ENCODE measurements at regions not wholly inside any gene's neighbourhood (a gene's known extent, or its start where the extent isn't known, plus 50 kb on each side); places are given as distances from the start of the nearest gene placed in this dataset.

DNA sequence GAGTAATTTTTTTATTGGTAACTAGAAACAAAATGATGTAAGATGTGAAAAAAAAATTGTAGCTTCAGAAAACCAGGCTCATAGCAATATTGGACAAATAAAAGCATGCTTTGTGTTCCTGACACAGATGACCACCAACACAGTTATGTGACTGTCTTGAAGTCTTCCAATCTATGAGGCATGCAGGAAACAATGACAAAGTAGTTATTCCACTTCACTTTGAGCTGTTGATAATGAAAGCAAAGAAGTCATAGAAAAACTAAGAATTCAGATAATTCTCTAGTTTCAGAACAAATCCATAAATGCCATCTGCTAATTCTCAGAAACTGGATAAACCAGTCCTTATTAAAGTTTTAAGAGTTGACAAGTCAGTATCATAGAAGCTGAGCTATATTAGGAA, 378.4 kb upstream of the SEMA3D start:
- H3K27ac Mint-ChIP-seq = peak overlapping the region; percentile 50
- peaks cover 11% of the 10 kb centered on the region for H3K9me3 Mint-ChIP-seq
- H3K36me3 Mint-ChIP-seq = peaks cover 7% of the 10 kb centered on the region
- H3K4me3 Mint-ChIP-seq = no peak overlapping the region
- H3K4me1 Mint-ChIP-seq = peaks cover 42% of the 10 kb centered on the region
- no peak for TF ChIP-seq CTCF (IDR thresholded peaks at IDR 0.05; ENCODE audit: unreplicated experiment)
- DNase-seq (ENCODE audit: low spot score in 2 of 2, unreplicated experiment in 2 of 2) = no peak
- no peaks in the 10 kb centered on the region for H3K27me3 Mint-ChIP-seq (ENCODE audit: low read depth)

DNA sequence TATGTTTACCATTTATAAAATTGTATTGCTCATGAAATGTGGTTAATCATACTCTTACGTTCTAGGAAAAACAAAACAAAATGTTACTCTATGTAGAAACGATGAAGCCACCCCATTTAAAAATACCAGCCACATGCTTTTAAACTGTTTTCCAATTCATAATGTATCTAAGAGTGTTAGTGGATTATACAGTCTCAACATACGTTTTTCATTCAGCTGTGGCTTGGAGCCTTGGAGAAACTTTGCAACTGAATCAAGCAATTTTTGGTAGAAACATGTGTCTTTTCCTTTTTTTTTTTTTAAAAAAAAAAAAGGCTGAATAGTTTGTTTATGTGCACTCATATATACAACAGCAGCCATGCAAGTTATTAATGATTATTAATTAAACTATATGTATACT, 378.0 kb upstream of the SEMA3D start:
- Mint-ChIP-seq H3K27me3 (ENCODE audit: low read depth) (no peaks in the 10 kb centered on the region), H3K4me1 (peaks cover 42% of the 10 kb centered on the region), H3K27ac (no peak overlapping the region), H3K9me3 (peaks cover 14% of the 10 kb centered on the region), H3K4me3 (no peak overlapping the region), H3K36me3 (peaks cover 10% of the 10 kb centered on the region)
- TF ChIP-seq CTCF (IDR thresholded peaks at IDR 0.05; ENCODE audit: unreplicated experiment) = no peak
- DNase-seq (ENCODE audit: low spot score in 2 of 2, unreplicated experiment in 2 of 2) = no peak

DNA sequence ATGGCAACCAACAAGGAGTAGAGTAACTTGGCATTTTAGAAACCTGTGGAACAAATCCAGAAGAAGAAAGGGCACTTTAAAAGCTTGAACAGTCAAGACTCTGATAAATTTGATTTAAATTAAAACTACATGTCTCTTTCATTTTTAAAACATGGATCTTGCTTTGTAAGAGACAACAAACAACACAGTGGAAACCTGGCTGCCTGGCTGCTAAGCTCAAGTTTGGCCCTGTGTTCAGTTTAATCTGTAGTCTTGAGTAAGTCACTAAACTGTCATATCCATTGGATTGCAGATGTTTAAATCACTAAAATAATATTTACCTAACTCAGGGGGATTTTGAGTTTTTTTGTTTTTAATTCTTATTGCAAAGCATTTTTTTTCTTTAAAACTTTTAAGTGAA, 374.9 kb upstream of the SEMA3D start:
- no peaks in the 10 kb centered on the region for H3K27me3 Mint-ChIP-seq (ENCODE audit: low read depth)
- no peak for TF ChIP-seq CTCF (IDR thresholded peaks at IDR 0.05; ENCODE audit: unreplicated experiment)
- no peak overlapping the region for H3K4me3 Mint-ChIP-seq
- peak overlapping the region; percentile 62 for H3K27ac Mint-ChIP-seq
- peaks cover 21% of the 10 kb centered on the region for H3K9me3 Mint-ChIP-seq
- no peak for DNase-seq (ENCODE audit: low spot score in 2 of 2, unreplicated experiment in 2 of 2)
- H3K36me3 Mint-ChIP-seq = peaks cover 14% of the 10 kb centered on the region
- peaks cover 52% of the 10 kb centered on the region for H3K4me1 Mint-ChIP-seq

- TF ChIP-seq CTCF (IDR thresholded peaks at IDR 0.05; ENCODE audit: unreplicated experiment) = peak; percentile 90
- H3K4me1 Mint-ChIP-seq = peaks cover 42% of the 10 kb centered on the region
- DNase-seq (ENCODE audit: low spot score in 2 of 2, unreplicated experiment in 2 of 2) = no peak
- H3K27ac Mint-ChIP-seq = peak overlapping the region; percentile 85
- no peaks in the 10 kb centered on the region for H3K27me3 Mint-ChIP-seq (ENCODE audit: low read depth)
- H3K36me3 Mint-ChIP-seq = peaks cover 19% of the 10 kb centered on the region
- H3K9me3 Mint-ChIP-seq = peaks cover 27% of the 10 kb centered on the region
- H3K4me3 Mint-ChIP-seq = no peak overlapping the region
Observed at GRCh38 chr7:85554236-85555178, 367.7 kb upstream of the SEMA3D start.

- Mint-ChIP-seq H3K27ac (no peak overlapping the region), H3K4me3 (no peak overlapping the region), H3K9me3 (peaks cover 22% of the 10 kb centered on the region), H3K27me3 (ENCODE audit: low read depth) (no peaks in the 10 kb centered on the region), H3K36me3 (peaks cover 7% of the 10 kb centered on the region), H3K4me1 (peaks cover 11% of the 10 kb centered on the region)
- no peak for DNase-seq (ENCODE audit: low spot score in 2 of 2, unreplicated experiment in 2 of 2)
- TF ChIP-seq CTCF (IDR thresholded peaks at IDR 0.05; ENCODE audit: unreplicated experiment) = no peak
Observed at GRCh38 chr7:85535974-85536729, 349.3 kb upstream of the SEMA3D start.
